Gastroesophageal sphincter (tissue), 3 donors: ENCODE measurements at regions not wholly inside any gene's neighbourhood (a gene's known extent, or its start where the extent isn't known, plus 50 kb on each side); places are given as distances from the start of the nearest gene placed in this dataset.

Source experiments
- EP300 ChIP-seq: sonication (generic); formaldehyde crosslinking; IDR thresholded peaks from one replicate; pipeline ENCODE4 v1.6.1; 2017; ENCODE audit warnings: antibody characterized with exemption, mild to moderate bottlenecking
- POLR2A ChIP-seq, 2 donors: fragments of 450-650 bp; IDR thresholded peaks; one replicate each; pipeline ENCODE4 v1.6.1; 2017; ENCODE audit warnings: antibody characterized with exemption in 2 of 2, mild to moderate bottlenecking in 2 of 2, moderate library complexity in 1 of 2
- TF ChIP-seq, protein P1 (sequence below), 4 experiments: fragments of 200-600 bp in 2 of 4; fragments of 450-650 bp in 2 of 4; sonication (generic) in 1 of 4; IDR thresholded peaks; one replicate each; pipeline ENCODE4 v1.5.1; 2017 to 2019; ENCODE audit warnings: antibody characterized with exemption in 4 of 4, mild to moderate bottlenecking in 2 of 4, moderate library complexity in 2 of 4

DNA sequence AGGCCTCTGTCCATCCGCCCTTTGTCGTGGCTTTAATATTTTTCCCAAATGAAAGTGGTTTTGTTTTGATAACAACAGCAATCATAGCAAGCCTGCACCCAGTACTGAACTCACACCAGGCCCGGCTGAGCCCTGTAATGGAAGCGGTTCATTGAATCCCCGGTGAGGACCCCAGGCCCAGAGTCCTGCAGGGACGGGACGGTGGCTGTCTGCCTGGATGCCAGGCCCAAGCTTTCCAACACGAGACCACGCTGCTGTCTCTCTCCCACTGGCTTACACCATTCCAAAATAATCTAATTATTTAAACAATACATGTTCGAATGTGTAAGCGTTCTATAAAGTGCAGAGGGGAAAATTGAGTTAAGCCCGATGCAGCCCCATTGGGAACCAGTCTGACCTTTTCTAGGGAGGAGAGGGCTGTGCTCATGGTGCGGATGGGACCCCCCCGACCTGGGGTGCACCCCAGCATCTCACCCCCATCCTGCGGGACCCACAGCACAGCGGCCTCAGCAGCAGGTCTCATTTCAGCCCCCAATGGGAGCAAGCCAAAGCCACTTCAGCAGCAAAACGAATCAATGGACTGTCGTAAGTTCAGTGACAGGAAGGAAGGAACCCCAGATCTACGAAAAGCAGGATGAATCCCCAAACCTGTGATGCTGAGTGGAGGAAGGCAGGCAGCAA, 1046.9 kb downstream of the BRD1 start:
- TF ChIP-seq, protein P1, sequence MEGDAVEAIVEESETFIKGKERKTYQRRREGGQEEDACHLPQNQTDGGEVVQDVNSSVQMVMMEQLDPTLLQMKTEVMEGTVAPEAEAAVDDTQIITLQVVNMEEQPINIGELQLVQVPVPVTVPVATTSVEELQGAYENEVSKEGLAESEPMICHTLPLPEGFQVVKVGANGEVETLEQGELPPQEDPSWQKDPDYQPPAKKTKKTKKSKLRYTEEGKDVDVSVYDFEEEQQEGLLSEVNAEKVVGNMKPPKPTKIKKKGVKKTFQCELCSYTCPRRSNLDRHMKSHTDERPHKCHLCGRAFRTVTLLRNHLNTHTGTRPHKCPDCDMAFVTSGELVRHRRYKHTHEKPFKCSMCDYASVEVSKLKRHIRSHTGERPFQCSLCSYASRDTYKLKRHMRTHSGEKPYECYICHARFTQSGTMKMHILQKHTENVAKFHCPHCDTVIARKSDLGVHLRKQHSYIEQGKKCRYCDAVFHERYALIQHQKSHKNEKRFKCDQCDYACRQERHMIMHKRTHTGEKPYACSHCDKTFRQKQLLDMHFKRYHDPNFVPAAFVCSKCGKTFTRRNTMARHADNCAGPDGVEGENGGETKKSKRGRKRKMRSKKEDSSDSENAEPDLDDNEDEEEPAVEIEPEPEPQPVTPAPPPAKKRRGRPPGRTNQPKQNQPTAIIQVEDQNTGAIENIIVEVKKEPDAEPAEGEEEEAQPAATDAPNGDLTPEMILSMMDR (IDR thresholded peaks at IDR 0.05), result no peak
- TF ChIP-seq EP300 (no peak), POLR2A (IDR thresholded peaks at IDR 0.05) (no peak)
